Esophagus squamous epithelium (tissue), 5 donors: ENCODE measurements at regions not wholly inside any gene's neighbourhood (a gene's known extent, or its start where the extent isn't known, plus 50 kb on each side); places are given as distances from the start of the nearest gene placed in this dataset.

Experiments used
- DNase-seq: peaks from one replicate; lab custom pipeline; 2025; lab: John Stamatoyannopoulos, UW
- H3K27ac ChIP-seq, 4 donors: fragments of 200-600 bp; sonication (generic); one replicate each; pipeline ENCODE4 v1.5.1; 2016 to 2019; ENCODE audit warnings: mild to moderate bottlenecking in 1 of 4
- H3K27me3 ChIP-seq, 4 donors: fragments of 200-600 bp; sonication (generic); 1 replicate in 3 of 4; 2 replicates in 1 of 4; pipeline versions ENCODE4 v1.5.1 to v1.6.0; 2017 to 2021; ENCODE audit warnings: antibody characterized with exemption in 1 of 4
- H3K36me3 ChIP-seq, 3 donors: fragments of 200-600 bp; sonication (generic); one replicate each; pipeline ENCODE4 v1.5.1; 2016 to 2019
- H3K4me1 ChIP-seq, 3 donors: fragments of 200-600 bp; sonication (generic); one replicate each; pipeline ENCODE4 v1.5.1; 2017 to 2019
- H3K4me3 ChIP-seq, 4 donors: fragments of 200-600 bp; sonication (generic); 1 replicate in 3 of 4; 2 replicates in 1 of 4; pipeline ENCODE4 v1.5.1; 2016 to 2019; ENCODE audit warnings: mild to moderate bottlenecking in 2 of 4, moderate library complexity in 1 of 4
- H3K9me3 ChIP-seq, 3 donors: fragments of 200-600 bp; sonication (generic); one replicate each; pipeline ENCODE4 v1.5.1; 2016 to 2019
- POLR2A ChIP-seq, 4 donors: fragments of 450-650 bp; IDR thresholded peaks; one replicate each; pipeline ENCODE4 v1.6.1; 2017; ENCODE audit warnings: antibody characterized with exemption in 4 of 4, mild to moderate bottlenecking in 4 of 4, moderate library complexity in 3 of 4
- WGBS, 2 donors: methylation state at CpG; one replicate each; pipeline ENCODE4 v1.1.5; 2018; 5-methylcytosine and 5-hydroxymethylcytosine counted together
- intact Hi-C: fragments of 100-400 bp; cut with DNase I; formaldehyde crosslinking; loops from one replicate; pipeline ENCODE4 v1.15.0; 2022
- TF ChIP-seq, protein P1 (sequence below), 6 experiments: fragments of 450-650 bp in 4 of 6; fragments of 200-600 bp in 2 of 6; sonication (generic) in 2 of 6; IDR thresholded peaks; one replicate each; pipeline ENCODE4 v1.5.1; 2016 to 2019; ENCODE audit warnings: antibody characterized with exemption in 6 of 6, mild to moderate bottlenecking in 4 of 6, moderate library complexity in 4 of 6
- donor health status: DM: yes; HTN: yes; CAD: no.

DNA sequence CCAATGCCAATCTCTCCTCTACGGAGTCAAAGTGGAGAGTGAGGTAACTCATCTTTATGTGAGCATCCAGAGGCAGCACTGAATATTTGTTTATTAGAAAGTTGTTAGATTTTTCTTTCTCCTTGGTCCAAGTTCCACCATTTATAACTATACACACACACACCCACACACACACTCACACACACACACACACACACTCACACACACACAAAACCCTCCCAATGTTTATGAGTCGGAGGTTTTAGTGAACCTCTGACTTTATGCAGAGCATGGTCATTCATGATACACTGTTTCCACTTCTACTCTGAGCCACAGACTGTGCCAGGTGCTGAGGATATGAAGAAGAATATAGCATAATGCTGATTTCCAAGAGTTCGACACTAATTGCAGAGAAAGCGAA, 132.9 kb upstream of the CCDC68 start:
- Histone ChIP-seq H3K9me3 (no peaks in the 10 kb centered on the region), H3K27me3 (no peaks in the 10 kb centered on the region), H3K27ac (no peak overlapping the region), H3K4me3 (no peak overlapping the region), H3K36me3 (no peaks in the 10 kb centered on the region), H3K4me1 (no peaks in the 10 kb centered on the region)
- intact Hi-C loops: no loop called here
- WGBS, 2 donors: 79 to 92% methylated on average over 4 of the region's 4 CpGs
- TF ChIP-seq, protein P1, sequence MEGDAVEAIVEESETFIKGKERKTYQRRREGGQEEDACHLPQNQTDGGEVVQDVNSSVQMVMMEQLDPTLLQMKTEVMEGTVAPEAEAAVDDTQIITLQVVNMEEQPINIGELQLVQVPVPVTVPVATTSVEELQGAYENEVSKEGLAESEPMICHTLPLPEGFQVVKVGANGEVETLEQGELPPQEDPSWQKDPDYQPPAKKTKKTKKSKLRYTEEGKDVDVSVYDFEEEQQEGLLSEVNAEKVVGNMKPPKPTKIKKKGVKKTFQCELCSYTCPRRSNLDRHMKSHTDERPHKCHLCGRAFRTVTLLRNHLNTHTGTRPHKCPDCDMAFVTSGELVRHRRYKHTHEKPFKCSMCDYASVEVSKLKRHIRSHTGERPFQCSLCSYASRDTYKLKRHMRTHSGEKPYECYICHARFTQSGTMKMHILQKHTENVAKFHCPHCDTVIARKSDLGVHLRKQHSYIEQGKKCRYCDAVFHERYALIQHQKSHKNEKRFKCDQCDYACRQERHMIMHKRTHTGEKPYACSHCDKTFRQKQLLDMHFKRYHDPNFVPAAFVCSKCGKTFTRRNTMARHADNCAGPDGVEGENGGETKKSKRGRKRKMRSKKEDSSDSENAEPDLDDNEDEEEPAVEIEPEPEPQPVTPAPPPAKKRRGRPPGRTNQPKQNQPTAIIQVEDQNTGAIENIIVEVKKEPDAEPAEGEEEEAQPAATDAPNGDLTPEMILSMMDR (IDR thresholded peaks at IDR 0.05): no peak
- no peak for TF ChIP-seq POLR2A (IDR thresholded peaks at IDR 0.05)
- no peak for DNase-seq

DNA sequence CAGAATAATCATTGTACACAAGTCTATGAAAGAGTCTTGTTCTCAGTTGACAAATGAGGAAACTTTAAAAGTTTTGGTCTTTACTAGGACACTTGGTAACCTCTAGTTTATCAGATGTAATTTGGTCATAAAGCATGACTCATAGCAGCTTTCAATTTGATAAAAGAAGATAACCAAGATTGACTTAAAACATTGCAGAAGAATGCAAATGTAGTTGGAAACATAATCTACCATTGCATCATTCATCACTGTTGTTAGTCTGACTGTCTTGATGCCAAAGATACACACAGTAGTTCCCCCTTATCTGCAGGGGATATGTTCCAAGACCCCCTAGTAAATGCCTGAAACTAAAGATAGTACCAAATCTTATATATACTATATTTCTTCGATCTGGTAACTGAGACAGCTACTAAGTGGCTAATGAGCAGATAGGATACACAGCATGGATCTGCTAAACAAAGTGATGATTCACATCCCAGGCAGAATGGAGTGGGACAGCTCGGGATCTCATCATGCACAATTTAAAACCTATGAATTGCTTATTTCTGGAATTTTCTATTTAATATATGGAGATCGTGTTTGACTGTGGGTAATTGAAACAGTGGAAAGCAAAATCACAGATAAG, 131.4 kb upstream of the CCDC68 start:
- 62 to 67% methylated on average over 3 of the region's 3 CpGs for WGBS, 2 donors
- DNase-seq: no peak
- H3K4me1 ChIP-seq: no peaks in the 10 kb centered on the region
- peaks cover 0 to 3% (median 0%) of the 10 kb centered on the region in 4 donors for H3K27me3 ChIP-seq
- H3K9me3 ChIP-seq: no peaks in the 10 kb centered on the region
- H3K27ac ChIP-seq: no peak overlapping the region
- H3K36me3 ChIP-seq: no peaks in the 10 kb centered on the region
- no peak overlapping the region for H3K4me3 ChIP-seq
- intact Hi-C loops: no loop called here
- TF ChIP-seq, protein P1 (IDR thresholded peaks at IDR 0.05): no peak
- no peak for TF ChIP-seq POLR2A (IDR thresholded peaks at IDR 0.05)

DNA sequence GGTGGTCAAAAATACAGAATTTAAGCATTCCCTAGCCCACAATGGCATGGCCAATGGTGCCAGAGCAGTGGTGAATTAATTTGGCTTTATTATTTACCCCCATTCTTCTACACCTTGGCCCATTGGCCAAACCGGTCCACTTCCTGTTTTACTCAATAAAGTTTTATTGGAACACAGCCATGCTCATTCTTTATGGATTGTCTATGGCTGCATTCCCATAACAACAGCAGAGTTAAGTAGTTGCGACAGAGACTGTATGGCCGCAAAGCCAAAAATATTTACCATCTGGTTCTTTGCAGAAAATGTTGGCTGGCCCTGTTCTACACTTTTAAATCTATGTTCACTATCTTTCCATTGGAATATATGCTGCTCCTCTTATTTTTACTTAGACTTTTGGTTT, 130.3 kb upstream of the CCDC68 start:
- intact Hi-C loops: no loop called here
- H3K4me1 ChIP-seq: no peaks in the 10 kb centered on the region
- DNase-seq: no peak
- TF ChIP-seq, protein P1 (IDR thresholded peaks at IDR 0.05): no peak
- no peak for TF ChIP-seq POLR2A (IDR thresholded peaks at IDR 0.05)
- 86 to 90% methylated on average over 3 of the region's 3 CpGs for WGBS, 2 donors
- no peak overlapping the region for H3K27ac ChIP-seq
- no peaks in the 10 kb centered on the region for H3K9me3 ChIP-seq
- H3K36me3 ChIP-seq: no peaks in the 10 kb centered on the region
- peaks cover 0 to 3% (median 0%) of the 10 kb centered on the region in 4 donors for H3K27me3 ChIP-seq
- H3K4me3 ChIP-seq: no peak overlapping the region

DNA sequence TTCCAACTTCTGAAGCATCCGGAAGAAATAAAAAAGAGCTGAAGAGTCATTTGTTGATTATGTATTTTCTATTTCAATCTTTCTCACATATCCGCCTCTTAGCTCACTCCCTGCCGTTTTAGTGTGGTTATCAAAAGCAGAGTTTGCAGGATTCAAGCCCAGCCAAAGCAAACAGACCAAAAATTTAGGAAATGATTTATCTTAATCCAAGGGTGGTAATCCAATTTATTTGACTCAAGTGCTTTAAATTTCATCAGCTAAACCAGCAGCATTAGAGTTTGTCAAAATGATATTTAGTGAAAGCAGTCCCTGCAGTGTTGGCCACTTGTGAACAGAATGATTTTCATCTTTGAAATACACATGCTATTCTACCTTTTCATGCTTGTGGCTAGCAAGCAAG, 129.3 kb upstream of the CCDC68 start:
- intact Hi-C loops: no loop called here
- H3K9me3 ChIP-seq: no peaks in the 10 kb centered on the region
- WGBS, 2 donors: 14 to 18% methylated on average over 3 of the region's 3 CpGs
- H3K36me3 ChIP-seq: no peaks in the 10 kb centered on the region
- no peak for DNase-seq
- H3K27me3 ChIP-seq: peaks cover 0 to 3% (median 0%) of the 10 kb centered on the region in 4 donors
- no peak overlapping the region for H3K4me3 ChIP-seq
- TF ChIP-seq, protein P1 (IDR thresholded peaks at IDR 0.05): no peak
- TF ChIP-seq POLR2A (IDR thresholded peaks at IDR 0.05): no peak
- H3K27ac ChIP-seq: no peak overlapping the region
- no peaks in the 10 kb centered on the region for H3K4me1 ChIP-seq

DNA sequence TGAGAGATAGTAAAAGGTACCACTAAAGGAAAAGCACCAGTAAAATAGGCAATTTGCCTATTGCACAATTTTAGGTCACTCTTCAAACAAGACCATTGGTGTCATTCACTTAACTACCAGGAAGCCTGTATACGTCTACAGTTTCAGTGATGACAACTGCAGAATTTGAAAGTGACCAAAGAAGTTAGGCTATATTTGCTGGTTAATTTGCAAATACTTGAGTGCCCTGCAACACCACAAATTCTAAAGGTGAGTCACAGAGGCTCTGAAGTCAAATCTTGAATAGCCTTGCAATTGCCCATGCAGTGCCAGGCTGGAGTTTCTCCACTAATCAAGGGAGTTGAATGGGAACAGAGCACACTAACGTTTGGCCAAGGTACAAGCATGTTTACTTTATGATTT, 128.7 kb upstream of the CCDC68 start:
- H3K36me3 ChIP-seq: no peaks in the 10 kb centered on the region
- TF ChIP-seq, protein P1 (IDR thresholded peaks at IDR 0.05): no peak
- TF ChIP-seq POLR2A (IDR thresholded peaks at IDR 0.05): no peak
- H3K4me1 ChIP-seq: no peaks in the 10 kb centered on the region
- no peak for DNase-seq
- H3K4me3 ChIP-seq: no peak overlapping the region
- H3K27me3 ChIP-seq: peaks cover 0 to 3% (median 0%) of the 10 kb centered on the region in 4 donors
- no peaks in the 10 kb centered on the region for H3K9me3 ChIP-seq
- H3K27ac ChIP-seq: no peak overlapping the region
- WGBS, 2 donors: 37 to 50% methylated on average over 2 of the region's 2 CpGs
- intact Hi-C loops: no loop called here
